GM21367 (cell line): ENCODE measurements at regions not wholly inside any gene's neighbourhood (a gene's known extent, or its start where the extent isn't known, plus 50 kb on each side); places are given as distances from the start of the nearest gene placed in this dataset.

Experiments
- ATAC-seq: cut with Tn5 transposase; IDR thresholded peaks from one replicate; pipeline ENCODE4 v1.9.1; 2021; ENCODE audit not compliant: unreplicated experiment

GRCh38 chr1:24990136-24990535, 60.1 kb upstream of the RUNX3 start:
- no peak for ATAC-seq

GRCh38 chr1:24989082-24989481, 59.0 kb upstream of the RUNX3 start:
- ATAC-seq: no peak

- no peak for ATAC-seq
These were observed 58.5 kb upstream of the RUNX3 start for GRCh38 chr1:24988558-24988912.

- ATAC-seq: no peak
These were observed 57.9 kb upstream of the RUNX3 start for GRCh38 chr1:24987875-24988557.

- no peak for ATAC-seq
These were observed 57.3 kb upstream of the RUNX3 start for GRCh38 chr1:24987424-24987823.

GRCh38 chr1:24986372-24986965, 56.4 kb upstream of the RUNX3 start:
- no peak for ATAC-seq

- no peak for ATAC-seq
These were observed 55.7 kb upstream of the RUNX3 start for GRCh38 chr1:24985737-24986136.

- ATAC-seq: no peak
These were observed 54.9 kb upstream of the RUNX3 start for GRCh38 chr1:24984800-24985522.

- no peak for ATAC-seq
These were observed 54.2 kb upstream of the RUNX3 start for GRCh38 chr1:24984300-24984699.

- no peak for ATAC-seq
These were observed 53.1 kb upstream of the RUNX3 start for GRCh38 chr1:24983006-24983680.

- no peak for ATAC-seq
These were observed 51.5 kb upstream of the RUNX3 start for GRCh38 chr1:24981631-24982005.

GRCh38 chr1:24980836-24981630, 51.0 kb upstream of the RUNX3 start:
- no peak for ATAC-seq
